Ishikawa (cell line): ENCODE measurements at regions not wholly inside any gene's neighbourhood (a gene's known extent, or its start where the extent isn't known, plus 50 kb on each side); places are given as distances from the start of the nearest gene placed in this dataset.

ENCODE experiments used
- CEBPB ChIP-seq: IDR thresholded peaks from 2 replicates; pipeline ENCODE4 v1.6.1; 2012
- CREB1 ChIP-seq: IDR thresholded peaks from 2 replicates; pipeline ENCODE4 v1.6.1; 2012; ENCODE audit warnings: low read depth
- EGR1 ChIP-seq: IDR thresholded peaks from 2 replicates; pipeline ENCODE4 v1.6.1; 2012
- EP300 ChIP-seq: IDR thresholded peaks from 2 replicates; pipeline ENCODE4 v1.6.1; 2012; ENCODE audit warnings: borderline replicate concordance
- FOXM1 ChIP-seq: IDR thresholded peaks from 2 replicates; pipeline ENCODE4 v1.6.1; 2012; ENCODE audit warnings: low read depth, borderline replicate concordance
- MAX ChIP-seq: IDR thresholded peaks from 2 replicates; pipeline ENCODE4 v1.6.1; 2012
- NFIC ChIP-seq: IDR thresholded peaks from 2 replicates; pipeline ENCODE4 v1.6.1; 2012
- RAD21 ChIP-seq: IDR thresholded peaks from 2 replicates; pipeline ENCODE4 v1.6.1; 2012; ENCODE audit warnings: low read depth
- REST ChIP-seq: IDR thresholded peaks from 2 replicates; pipeline ENCODE4 v1.6.1; 2012; ENCODE audit warnings: low read depth, mild to moderate bottlenecking
- TAF1 ChIP-seq: IDR thresholded peaks from 2 replicates; pipeline ENCODE4 v1.6.1; 2012; ENCODE audit warnings: low read depth, mild to moderate bottlenecking
- TCF12 ChIP-seq: IDR thresholded peaks from 2 replicates; pipeline ENCODE4 v1.6.1; 2012; ENCODE audit warnings: low read depth
- TEAD4 ChIP-seq: IDR thresholded peaks from 2 replicates; pipeline ENCODE4 v1.6.1; 2012
- USF1 ChIP-seq: IDR thresholded peaks from 2 replicates; pipeline ENCODE4 v1.6.1; 2012
- YY1 ChIP-seq: IDR thresholded peaks from 2 replicates; pipeline ENCODE4 v1.6.1; 2012; ENCODE audit warnings: low read depth
- ZBTB7A ChIP-seq: IDR thresholded peaks from 2 replicates; pipeline ENCODE4 v1.6.1; 2012; ENCODE audit warnings: low read depth

- TF ChIP-seq EP300 = no peak
- TF ChIP-seq EGR1 = no peak
- no peak for TF ChIP-seq YY1
- TF ChIP-seq RAD21 = no peak
- TF ChIP-seq TCF12 = no peak
- TF ChIP-seq ZBTB7A = no peak
- no peak for TF ChIP-seq TEAD4
- TF ChIP-seq USF1 = no peak
- TF ChIP-seq REST = no peak
- no peak for TF ChIP-seq CEBPB
- no peak for TF ChIP-seq CREB1
- TF ChIP-seq FOXM1 = no peak
- TF ChIP-seq TAF1 = no peak
- no peak for TF ChIP-seq MAX
- TF ChIP-seq NFIC = no peak
Measured at GRCh38 chr5:159471904-159472303, 141.6 kb upstream of the IL12B start.

- TF ChIP-seq EP300 = no peak
- TF ChIP-seq CREB1 = no peak
- no peak for TF ChIP-seq EGR1
- TF ChIP-seq TCF12 = no peak
- TF ChIP-seq REST = no peak
- TF ChIP-seq NFIC = no peak
- TF ChIP-seq MAX = no peak
- TF ChIP-seq TAF1 = no peak
Measured at GRCh38 chr5:159475026-159475425, 144.7 kb upstream of the IL12B start.

- TF ChIP-seq USF1 (no peak), FOXM1 (no peak), TAF1 (no peak), RAD21 (no peak), ZBTB7A (no peak), CREB1 (no peak), CEBPB (no peak), EP300 (no peak), REST (no peak), YY1 (no peak), TEAD4 (no peak), MAX (no peak)
Measured at GRCh38 chr5:159478950-159479349, 148.7 kb upstream of the IL12B start.

GRCh38 chr5:159480849-159481248 is 150.6 kb upstream of the IL12B start:
- TF ChIP-seq EP300 (no peak), TEAD4 (no peak), RAD21 (no peak), EGR1 (no peak), NFIC (no peak), REST (no peak), ZBTB7A (no peak), FOXM1 (no peak), CREB1 (no peak), USF1 (no peak), CEBPB (no peak), TAF1 (no peak), YY1 (no peak), TCF12 (no peak), MAX (no peak)
